IMR-90 (cell line): ENCODE measurements at regions not wholly inside any gene's neighbourhood (a gene's known extent, or its start where the extent isn't known, plus 50 kb on each side); places are given as distances from the start of the nearest gene placed in this dataset.
A peak's percentile ranks its signal among the peaks of the same experiment; 100 is the strongest.

Source experiments
- ATAC-seq: fragments of 200-7000 bp; cut with Tn5 transposase; 2 replicates; pipeline ENCODE4 v1.9.1; 2020; ENCODE audit warnings: low read depth, mild to moderate bottlenecking, moderate library complexity
- BruUV-seq: library from RNA; stranded (reverse); fragments of 400-500 nt; replicated peaks from 2 replicates; lab custom pipeline; 2021; lab: Mats Ljungman, UMichigan
- CTCF ChIA-PET: fragments of 300-600 bp; formaldehyde crosslinking; extraction: SDS; loops from one replicate; lab custom pipeline; 2021; ENCODE audit warnings: antibody characterized with exemption; lab: Yijun Ruan, JAX
- POLR2A ChIA-PET: fragments of 300-600 bp; sonication (Branson Sonifier 250); formaldehyde crosslinking; loops from one replicate; lab custom pipeline; 2022; ENCODE audit warnings: antibody characterized with exemption; ENCODE audit not compliant: unreplicated experiment; lab: Charles Lee
- DNase-seq: peaks from one replicate; pipeline ENCODE4 v3.0.0; 2013
- H2AFZ ChIP-seq: replicated peaks from 2 replicates; pipeline ENCODE3; 2013; ENCODE audit warnings: low read length, mild to moderate bottlenecking; ENCODE audit not compliant: poor library complexity
- H2AK5ac ChIP-seq: 2 replicates; pipeline ENCODE4 v1.6.1; 2013; ENCODE audit warnings: low read depth, low read length, inconsistent platforms
- H2AK9ac ChIP-seq: replicated peaks from 2 replicates; pipeline ENCODE3; 2013; ENCODE audit warnings: mild to moderate bottlenecking, low read depth, low read length, moderate library complexity; ENCODE audit not compliant: poor library complexity
- H2BK120ac ChIP-seq: 2 replicates; pipeline ENCODE4 v1.6.1; 2013; ENCODE audit warnings: low read depth, low read length, inconsistent platforms
- H2BK15ac ChIP-seq: 3 replicates; pipeline ENCODE4 v1.6.1; 2013; ENCODE audit warnings: low read depth, low read length, inconsistent platforms
- H2BK20ac ChIP-seq: 2 replicates; pipeline ENCODE4 v1.6.1; 2013; ENCODE audit warnings: low read depth, mild to moderate bottlenecking, inconsistent platforms, low read length, moderate library complexity
- H2BK5ac ChIP-seq: 2 replicates; pipeline ENCODE4 v1.6.1; 2013; ENCODE audit warnings: mild to moderate bottlenecking, low read depth, low read length, inconsistent platforms; ENCODE audit not compliant: poor library complexity, severe bottlenecking
- H3K14ac ChIP-seq: replicated peaks from 2 replicates; pipeline ENCODE4 v1.6.1; 2013; ENCODE audit warnings: low read depth, low read length, inconsistent platforms
- H3K18ac ChIP-seq: 2 replicates; pipeline ENCODE4 v1.6.1; 2013; ENCODE audit warnings: low read depth, low read length, control low read depth
- H3K23ac ChIP-seq: 2 replicates; pipeline ENCODE4 v1.6.1; 2013; ENCODE audit warnings: low read depth, low read length, inconsistent platforms
- H3K27ac ChIP-seq: 2 replicates; pipeline ENCODE4 v1.5.1; 2013; ENCODE audit warnings: mild to moderate bottlenecking, control low read depth, low read length; ENCODE audit not compliant: insufficient read depth
- H3K27me3 ChIP-seq: 2 replicates; pipeline ENCODE4 v1.6.1; 2013; ENCODE audit warnings: low read length; ENCODE audit not compliant: control insufficient read depth, insufficient read depth
- H3K36me3 ChIP-seq: 2 replicates; pipeline ENCODE4 v1.6.1; 2013; ENCODE audit warnings: low read length, mixed read lengths; ENCODE audit not compliant: control insufficient read depth, insufficient read depth
- H3K4ac ChIP-seq: 2 replicates; pipeline ENCODE4 v1.6.1; 2013; ENCODE audit warnings: low read depth, low read length, inconsistent platforms
- H3K4me1 ChIP-seq: 2 replicates; pipeline ENCODE4 v1.6.1; 2013; ENCODE audit warnings: low read length, mixed read lengths; ENCODE audit not compliant: control insufficient read depth, insufficient read depth
- H3K4me2 ChIP-seq: 2 replicates; pipeline ENCODE4 v1.6.1; 2013; ENCODE audit warnings: low read depth, mild to moderate bottlenecking, control low read depth, low read length, moderate library complexity
- H3K4me3 ChIP-seq: 2 replicates; pipeline ENCODE4 v1.5.1; 2013; ENCODE audit warnings: low read depth, mild to moderate bottlenecking, control low read depth, low read length, moderate library complexity; ENCODE audit not compliant: insufficient read depth
- H3K56ac ChIP-seq: 2 replicates; pipeline ENCODE4 v1.6.1; 2013; ENCODE audit warnings: low read length, inconsistent platforms; ENCODE audit not compliant: insufficient read depth; ENCODE audit errors: extremely low read depth
- H3K79me1 ChIP-seq, 2 experiments: 2 replicates each; pipeline ENCODE4 v1.6.1; 2013; ENCODE audit warnings: low read length in 2 of 2, inconsistent platforms in 1 of 2, low read depth in 1 of 2
- H3K9ac ChIP-seq: 2 replicates; pipeline ENCODE4 v1.6.1; 2013; ENCODE audit warnings: low read depth, low read length, control low read depth
- H3K9me1 ChIP-seq: 2 replicates; pipeline ENCODE4 v1.6.1; 2013; ENCODE audit warnings: low read length, inconsistent platforms; ENCODE audit not compliant: insufficient read depth
- H3K9me3 ChIP-seq: 2 replicates; pipeline ENCODE4 v1.6.1; 2013; ENCODE audit warnings: low read length; ENCODE audit not compliant: control insufficient read depth, insufficient read depth
- H4K20me1 ChIP-seq: 2 replicates; pipeline ENCODE4 v1.6.1; 2013; ENCODE audit warnings: low read length, inconsistent platforms; ENCODE audit not compliant: insufficient read depth
- H4K5ac ChIP-seq: 2 replicates; pipeline ENCODE4 v1.6.1; 2013; ENCODE audit warnings: mild to moderate bottlenecking, low read depth, low read length, control low read depth
- H4K8ac ChIP-seq, 2 experiments: 2 replicates each; pipeline ENCODE4 v1.6.1; 2013; ENCODE audit warnings: low read depth in 2 of 2, low read length in 2 of 2, control low read depth in 1 of 2, inconsistent platforms in 1 of 2
- H4K91ac ChIP-seq: 2 replicates; pipeline ENCODE4 v1.6.1; 2013; ENCODE audit warnings: low read depth, low read length, inconsistent platforms; ENCODE audit not compliant: insufficient read depth
- CEBPB ChIP-seq: IDR thresholded peaks from 2 replicates; pipeline ENCODE4 v1.6.1; 2012; ENCODE audit warnings: low read depth, low read length, improper control_type of control experiment
- CTCF ChIP-seq: conservative IDR thresholded peaks from 2 replicates; pipeline ENCODE4 v1.5.1; 2012; ENCODE audit warnings: mild to moderate bottlenecking, low read depth, low read length, improper control_type of control experiment
- FOS ChIP-seq: fragments of 150-350 bp; IDR thresholded peaks from 2 replicates; pipeline ENCODE4 v1.6.1; 2016; ENCODE audit warnings: low read depth, low read length
- MAFK ChIP-seq: IDR thresholded peaks from 2 replicates; pipeline ENCODE4 v1.6.1; 2012; ENCODE audit warnings: low read depth, low read length, improper control_type of control experiment
- MAZ ChIP-seq: IDR thresholded peaks from 2 replicates; pipeline ENCODE4 v1.6.1; 2012; ENCODE audit warnings: low read depth, mild to moderate bottlenecking, low read length, improper control_type of control experiment, moderate library complexity, borderline replicate concordance
- MXI1 ChIP-seq: IDR thresholded peaks from 2 replicates; pipeline ENCODE4 v1.6.1; 2012; ENCODE audit warnings: low read depth, mild to moderate bottlenecking, low read length, moderate library complexity, borderline replicate concordance
- NFE2L2 ChIP-seq: fragments of 150-350 bp; IDR thresholded peaks from 2 replicates; pipeline ENCODE4 v1.6.1; 2016; ENCODE audit warnings: low read depth, mild to moderate bottlenecking, low read length
- POLR2A ChIP-seq: IDR thresholded peaks from 2 replicates; pipeline ENCODE4 v1.6.1; 2012; ENCODE audit warnings: mild to moderate bottlenecking, low read depth, low read length
- RAD21 ChIP-seq: IDR thresholded peaks from 2 replicates; pipeline ENCODE4 v1.6.1; 2012; ENCODE audit warnings: low read length, improper control_type of control experiment
- RCOR1 ChIP-seq: IDR thresholded peaks from 2 replicates; pipeline ENCODE4 v1.6.1; 2012; ENCODE audit warnings: mild to moderate bottlenecking, low read length, improper control_type of control experiment; ENCODE audit not compliant: insufficient replicate concordance
- RFX5 ChIP-seq: IDR thresholded peaks from 2 replicates; pipeline ENCODE4 v1.8.0; 2012; ENCODE audit warnings: low read depth, mild to moderate bottlenecking, low read length, moderate library complexity
- SMC3 ChIP-seq: fragments of 150-350 bp; IDR thresholded peaks from 2 replicates; pipeline ENCODE4 v1.6.1; 2016; ENCODE audit warnings: low read depth, mild to moderate bottlenecking, antibody characterized with exemption, low read length, moderate library complexity
- WGBS, 2 experiments: methylation state at CpG; one replicate each; pipeline versions ENCODE4 v1.1.5 to v1.1.7; 2013; ENCODE audit warnings: missing lambda C conversion rate in 2 of 2; ENCODE audit not compliant: insufficient read length in 1 of 2; ENCODE audit errors: extremely low coverage in 2 of 2; 5-methylcytosine and 5-hydroxymethylcytosine counted together
- dilution Hi-C: fragments of 300-500 bp; cut with HindIII; formaldehyde crosslinking; loops from one replicate; pipeline ENCODE4 v1.14.3; 2018; ENCODE audit warnings: low sequenced_read_pairs; ENCODE audit not compliant: unreplicated experiment
- in situ Hi-C: fragments of 300-500 bp; cut with MboI; formaldehyde crosslinking; loops from 3 replicates; pipeline ENCODE4 v1.14.3; 2019; ENCODE audit warnings: low sequenced_read_pairs, inconsistent platforms, mixed read lengths
- intact Hi-C: fragments of 100-400 bp; cut with micrococcal nuclease; formaldehyde crosslinking; loops from 2 replicates; pipeline ENCODE4 v1.10.0; 2022
- TF ChIP-seq, protein P1 (sequence below): fragments of 150-350 bp; IDR thresholded peaks from 2 replicates; pipeline ENCODE4 v1.6.1; 2016; ENCODE audit warnings: low read depth, mild to moderate bottlenecking, low read length, moderate library complexity, borderline replicate concordance

- TF ChIP-seq MAFK, result peak; percentile 30; the same call in 1 of the 2 replicates
These were observed 210.8 kb upstream of the SMIM21 start (continued) for GRCh38 chr18:75638223-75638775.

DNA sequence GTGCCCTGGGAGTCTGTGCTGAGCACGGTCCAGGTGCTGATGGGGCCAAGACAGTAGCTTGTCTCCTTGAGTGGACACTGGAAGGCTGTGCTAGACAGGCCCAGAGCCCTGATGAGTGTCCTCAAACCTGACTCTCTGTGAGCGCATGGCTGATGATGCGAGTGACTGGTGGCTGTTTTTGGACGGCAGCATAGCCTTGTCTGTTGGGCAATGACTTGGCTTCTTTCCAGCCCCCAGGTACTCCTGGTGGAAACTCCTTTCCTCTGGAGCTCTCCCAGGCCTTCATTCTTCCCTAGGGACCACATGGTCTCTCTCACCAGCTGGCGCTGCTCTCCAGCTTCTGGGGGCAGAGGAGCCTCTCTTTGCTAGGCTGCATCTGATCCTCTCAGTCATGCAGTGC, 207.6 kb upstream of the SMIM21 start:
- no peak for TF ChIP-seq CEBPB
- TF ChIP-seq POLR2A, result no peak
- TF ChIP-seq, protein P1, sequence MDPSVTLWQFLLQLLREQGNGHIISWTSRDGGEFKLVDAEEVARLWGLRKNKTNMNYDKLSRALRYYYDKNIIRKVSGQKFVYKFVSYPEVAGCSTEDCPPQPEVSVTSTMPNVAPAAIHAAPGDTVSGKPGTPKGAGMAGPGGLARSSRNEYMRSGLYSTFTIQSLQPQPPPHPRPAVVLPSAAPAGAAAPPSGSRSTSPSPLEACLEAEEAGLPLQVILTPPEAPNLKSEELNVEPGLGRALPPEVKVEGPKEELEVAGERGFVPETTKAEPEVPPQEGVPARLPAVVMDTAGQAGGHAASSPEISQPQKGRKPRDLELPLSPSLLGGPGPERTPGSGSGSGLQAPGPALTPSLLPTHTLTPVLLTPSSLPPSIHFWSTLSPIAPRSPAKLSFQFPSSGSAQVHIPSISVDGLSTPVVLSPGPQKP, result no peak
- TF ChIP-seq RAD21, result no peak
- TF ChIP-seq MAZ, result no peak
- TF ChIP-seq SMC3, result no peak
- TF ChIP-seq CTCF, result no peak
- TF ChIP-seq NFE2L2, result no peak
- TF ChIP-seq RFX5, result no peak
- TF ChIP-seq MXI1, result no peak
- TF ChIP-seq MAFK, result no peak
- no peak for TF ChIP-seq RCOR1
- TF ChIP-seq FOS, result no peak
- H3K18ac ChIP-seq, result no peak overlapping the region
- H3K36me3 ChIP-seq, result no peaks in the 10 kb centered on the region
- H4K91ac ChIP-seq, result no peak overlapping the region
- no peak overlapping the region for H3K4me2 ChIP-seq
- H3K56ac ChIP-seq, result no peak overlapping the region
- H4K8ac ChIP-seq, result no peak overlapping the region
- H4K5ac ChIP-seq, result no peak overlapping the region
- no peak overlapping the region for H3K4ac ChIP-seq
- in situ Hi-C loops (no loop called here), intact Hi-C loops (no loop called here), dilution Hi-C loops (no loop called here)
- no peaks in the 10 kb centered on the region for H4K20me1 ChIP-seq
- ATAC-seq (no peak), DNase-seq (no peak)
- WGBS, 2 experiments, result 90% methylated on average over 4 of the region's 5 CpGs; no CpG with 5 or more reads in 1 of the 2 experiments
- no peaks in the 10 kb centered on the region; the same call in 1 of the 2 replicates for H3K27me3 ChIP-seq
- H2AK9ac ChIP-seq, result no peak overlapping the region
- H2BK15ac ChIP-seq, result no peak overlapping the region
- H2BK120ac ChIP-seq, result no peak overlapping the region
- H3K79me1 ChIP-seq, result no peaks in the 10 kb centered on the region
- no peak overlapping the region for H3K27ac ChIP-seq
- no peaks in the 10 kb centered on the region for H3K4me1 ChIP-seq
- no peak overlapping the region for H3K9ac ChIP-seq
- H3K23ac ChIP-seq, result no peak overlapping the region
- H3K9me3 ChIP-seq, result no peaks in the 10 kb centered on the region; the same call in 1 of the 2 replicates
- H2BK5ac ChIP-seq, result no peak overlapping the region
- H3K14ac ChIP-seq, result no peak overlapping the region
- H2AK5ac ChIP-seq, result no peak overlapping the region
- no peak overlapping the region for H2BK20ac ChIP-seq
- ChIA-PET CTCF (no interaction called here), POLR2A (no interaction called here)
- H3K9me1 ChIP-seq, result no peaks in the 10 kb centered on the region
- no TSS peak for BruUV-seq
- no peak overlapping the region for H3K4me3 ChIP-seq
- no peak overlapping the region for H2AFZ ChIP-seq
